Stimulated activated CD4-positive, alpha-beta T cell treated with anti-CD3 and anti-CD28 coated beads, Interleukin-15, amount 100 ng/mL, for 24 hours (primary cell): ENCODE measurements at regions not wholly inside any gene's neighbourhood (a gene's known extent, or its start where the extent isn't known, plus 50 kb on each side); places are given as distances from the start of the nearest gene placed in this dataset.
"Not testable (repeated sequence)": the region's sequence is repeated elsewhere in the genome, so short reads cannot be mapped to it uniquely, and the experiment has no call there.

Experiments used
- DNase-seq: peaks from one replicate; pipeline ENCODE4 v3.0.0-alpha.2; 2020

DNA sequence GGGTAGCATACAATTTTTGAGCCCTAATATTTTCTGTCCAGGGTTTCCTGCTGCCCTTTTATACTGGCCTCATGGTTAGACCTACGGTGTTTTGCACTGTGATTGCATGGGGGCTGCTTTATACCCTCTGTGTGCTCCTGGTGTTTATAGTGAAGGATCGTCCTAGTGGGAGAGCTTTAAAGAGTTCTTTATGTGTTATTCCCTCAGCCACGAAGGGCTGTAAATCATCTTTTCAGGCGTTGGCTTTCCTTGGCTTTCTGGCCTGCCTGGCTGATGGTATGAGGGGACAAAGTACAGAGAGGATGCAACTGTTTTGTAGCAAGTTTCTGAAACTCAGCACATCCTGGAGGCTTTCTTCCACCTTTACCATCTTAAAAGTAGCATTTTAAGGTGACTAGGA lies 464.3 kb downstream of the EPM2A start:
- no peak for DNase-seq

DNA sequence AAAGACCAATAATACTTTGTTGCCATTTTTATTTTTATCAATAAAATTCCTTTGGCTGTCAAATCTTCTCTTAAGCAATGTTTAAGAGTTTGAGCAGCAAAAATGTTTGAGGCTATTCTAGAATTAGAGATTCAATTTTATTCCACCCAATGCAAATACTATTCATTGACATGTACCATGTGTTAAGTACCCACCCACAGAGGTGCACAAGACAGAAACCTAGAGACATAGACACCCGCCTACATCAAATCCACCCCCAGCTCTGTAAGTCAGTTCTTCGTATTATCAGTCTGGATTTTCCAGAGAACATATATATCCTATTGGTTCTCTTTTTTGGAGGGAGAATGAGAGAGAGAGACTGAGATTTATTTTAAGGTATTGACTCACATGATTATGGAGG lies 463.7 kb downstream of the EPM2A start:
- DNase-seq, result no peak

DNA sequence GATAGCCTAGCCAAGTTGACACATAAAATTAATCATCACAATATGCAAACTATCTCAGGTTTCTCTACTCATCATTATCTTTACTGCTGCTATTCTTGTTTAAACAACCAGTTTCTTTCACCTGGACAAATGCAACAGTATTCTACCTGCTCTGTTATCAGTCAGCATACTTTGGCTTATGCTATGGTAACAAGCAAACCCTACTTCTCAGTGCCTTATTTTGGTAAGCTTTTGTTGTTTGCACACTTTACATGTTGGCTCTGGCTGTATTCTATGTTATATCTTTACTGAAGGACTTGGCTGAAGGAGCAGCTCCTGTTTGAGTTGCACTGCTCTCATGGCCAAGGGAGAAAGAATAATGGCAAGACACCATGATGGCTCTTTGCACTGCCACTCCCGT lies 463.1 kb downstream of the EPM2A start:
- no peak for DNase-seq

DNA sequence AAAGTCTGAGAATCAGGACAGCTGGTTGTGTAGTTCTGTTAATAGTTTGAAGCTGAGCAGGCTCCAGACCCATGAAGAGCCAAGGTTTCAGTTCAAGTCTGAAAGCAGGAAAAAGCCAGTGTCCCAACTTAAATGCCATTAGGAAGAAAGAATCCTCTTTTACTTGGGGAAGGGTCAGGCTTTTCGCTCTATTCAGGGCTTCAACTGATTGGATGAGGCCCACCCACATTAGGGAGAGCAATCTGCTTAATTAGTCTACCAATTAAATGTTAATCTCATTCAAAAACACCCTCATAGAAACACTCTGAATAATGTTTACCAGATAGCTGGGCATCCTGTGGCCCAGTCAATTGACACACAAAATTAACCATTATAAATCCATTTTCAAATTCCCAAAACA lies 462.2 kb downstream of the EPM2A start:
- no peak for DNase-seq

DNA sequence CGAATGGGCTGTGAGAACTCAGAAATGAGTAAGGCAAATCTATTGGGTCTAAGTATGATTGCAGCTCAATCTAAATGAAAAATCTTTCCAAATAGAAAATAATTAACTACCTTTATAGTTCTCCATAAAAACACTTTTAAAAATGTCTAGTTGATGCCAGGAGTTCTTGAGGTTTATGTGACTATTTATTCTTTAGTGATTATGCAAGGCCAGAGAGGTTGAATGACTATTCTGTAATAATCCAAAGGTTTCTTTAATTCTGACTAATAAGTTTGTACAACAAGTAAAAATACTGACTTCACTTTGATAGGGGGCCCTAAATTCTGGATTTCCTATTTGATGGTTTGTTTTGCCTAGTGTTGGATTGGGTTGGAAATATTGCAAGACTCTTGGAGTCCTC lies 461.2 kb downstream of the EPM2A start:
- no peak for DNase-seq

- no peak for DNase-seq
Observed at GRCh38 chr6:145275019-145275418, 460.3 kb downstream of the EPM2A start.

DNA sequence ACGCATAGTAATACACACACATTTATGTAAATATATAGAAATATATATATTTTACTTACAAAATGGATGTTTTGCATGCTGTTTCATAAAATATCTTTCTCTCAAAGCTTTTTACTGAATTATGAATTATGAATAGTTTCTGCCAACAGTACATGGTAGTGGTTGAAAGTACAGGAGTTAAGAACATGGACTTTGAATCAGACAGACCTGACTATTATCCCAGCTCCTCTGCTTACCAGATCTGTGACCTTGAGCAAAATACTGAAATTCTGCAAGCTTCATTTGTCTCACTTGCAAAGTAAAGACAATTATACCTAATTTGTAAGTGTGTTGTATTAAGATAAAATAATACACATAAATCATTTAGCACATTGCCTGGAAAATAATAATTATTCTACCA lies 459.5 kb downstream of the EPM2A start:
- DNase-seq, result no peak

- DNase-seq, result no peak
Observed at GRCh38 chr6:145276756-145277155, 458.6 kb downstream of the EPM2A start.

DNA sequence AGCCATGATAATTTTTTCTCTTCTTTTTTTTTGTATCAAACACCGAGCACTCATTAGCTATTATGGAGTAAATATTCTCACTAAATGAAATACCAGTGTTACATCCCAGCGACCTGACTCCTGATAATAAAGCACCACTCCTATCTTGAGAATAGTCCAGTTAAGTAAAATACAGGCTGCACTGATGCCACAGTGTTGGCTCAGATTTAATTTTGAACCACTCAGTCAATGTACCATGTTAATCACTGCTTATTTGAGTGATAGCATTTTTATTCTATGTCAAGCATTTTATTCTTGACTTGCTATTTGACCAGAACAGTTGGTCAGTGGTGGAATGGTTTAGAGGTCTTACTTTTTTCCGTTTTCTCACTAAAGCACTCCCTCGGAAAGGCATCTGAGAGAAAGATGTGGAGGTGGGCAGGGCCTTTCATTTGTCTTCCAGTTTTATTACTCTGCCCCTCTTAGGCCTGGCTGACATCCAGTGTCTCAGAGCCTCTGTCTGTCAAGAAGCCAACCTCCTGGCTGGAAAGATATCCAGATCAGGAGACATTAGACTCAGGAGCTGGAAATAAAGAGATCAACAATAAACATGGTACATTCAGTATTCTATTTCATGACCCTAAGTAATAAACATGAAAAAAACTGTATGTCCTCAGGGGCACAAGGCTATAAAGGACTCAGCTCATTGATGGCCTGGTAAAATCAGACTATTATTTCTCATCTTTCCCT lies 457.8 kb downstream of the EPM2A start:
- DNase-seq, result no peak

GRCh38 chr6:145278163-145278807 lies 457.0 kb downstream of the EPM2A start:
- no peak for DNase-seq

- no peak for DNase-seq
Observed at GRCh38 chr6:145279551-145279950, 455.8 kb downstream of the EPM2A start.

GRCh38 chr6:145279993-145280392 lies 455.3 kb downstream of the EPM2A start:
- DNase-seq, result no peak

DNA sequence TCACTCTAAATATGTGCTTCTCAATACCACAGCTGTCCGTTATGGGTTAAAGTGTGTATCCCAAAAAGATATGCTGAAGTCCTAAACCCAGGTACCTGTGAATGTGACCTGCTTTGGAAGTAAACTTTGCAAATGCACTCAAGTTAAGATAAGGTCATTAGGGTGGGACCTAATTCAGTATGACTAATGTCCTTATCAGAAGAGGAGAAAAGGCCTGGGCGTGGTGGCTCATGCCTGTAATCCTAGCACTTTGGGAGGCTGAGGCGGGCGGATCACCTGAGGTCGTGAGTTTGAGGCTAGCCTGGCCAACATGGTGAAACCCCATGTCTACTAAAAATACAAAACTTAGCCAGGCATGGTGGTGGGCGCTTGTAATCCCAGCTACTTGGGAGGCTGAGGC lies 452.1 kb downstream of the EPM2A start:
- not testable (repeated sequence) for DNase-seq

DNA sequence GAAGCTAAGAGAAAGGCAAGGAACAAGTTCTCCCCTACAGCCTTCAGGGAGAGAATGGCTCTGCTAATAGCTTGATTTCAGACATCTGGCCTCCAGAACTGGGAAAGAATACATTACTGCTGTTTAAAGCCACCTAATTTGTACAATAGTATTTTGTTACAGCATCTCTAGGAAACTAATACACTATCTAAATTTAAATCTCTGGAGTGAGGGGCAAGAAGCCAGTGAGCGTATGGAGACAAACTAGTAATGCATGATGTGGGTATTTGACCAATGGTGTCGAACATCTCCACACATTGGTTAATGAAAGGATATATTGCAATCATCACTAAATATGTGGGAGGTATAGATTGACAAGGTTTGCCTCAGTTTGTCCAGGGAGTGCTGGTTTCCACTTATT lies 451.5 kb downstream of the EPM2A start:
- no peak for DNase-seq

DNA sequence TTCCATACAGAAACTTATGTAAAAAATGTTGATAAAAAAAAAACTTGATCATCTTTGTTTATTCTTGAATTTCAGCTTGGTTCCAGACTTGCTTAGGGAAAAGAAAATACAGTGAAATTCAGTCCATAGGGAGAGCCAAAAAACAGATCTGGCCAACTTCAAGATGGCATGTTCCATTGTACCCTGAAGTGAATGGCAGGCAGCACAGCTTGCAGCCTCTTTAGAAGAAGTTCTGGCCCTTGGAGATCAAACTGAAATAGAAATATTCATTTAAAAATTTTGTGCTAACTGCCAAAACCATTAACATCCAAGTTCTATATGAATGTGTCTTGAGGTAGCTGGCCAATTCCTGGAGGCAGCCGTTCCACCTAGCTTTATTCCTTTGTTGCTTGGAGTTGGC lies 448.4 kb downstream of the EPM2A start:
- DNase-seq, result no peak

- no peak for DNase-seq
Observed at GRCh38 chr6:145289573-145289972, 445.7 kb downstream of the EPM2A start.

DNA sequence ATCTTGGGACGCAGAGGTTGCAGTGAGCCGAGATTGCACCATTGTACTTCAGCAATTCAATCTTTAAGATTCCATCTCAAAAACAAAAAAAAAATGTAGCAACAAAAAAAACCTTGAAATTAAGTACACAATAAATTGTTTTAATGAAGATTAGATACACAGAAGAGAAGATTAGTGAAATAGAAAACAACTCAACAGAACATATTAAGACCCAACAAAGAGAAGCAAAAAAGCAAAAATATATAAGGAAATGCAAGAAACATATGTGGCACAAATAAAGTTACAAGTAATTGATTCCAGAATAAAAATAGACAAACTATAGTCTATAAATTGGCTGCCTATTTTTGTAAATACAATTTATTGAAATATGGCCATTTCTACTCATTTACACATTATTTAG lies 445.2 kb downstream of the EPM2A start:
- DNase-seq, result no peak

DNA sequence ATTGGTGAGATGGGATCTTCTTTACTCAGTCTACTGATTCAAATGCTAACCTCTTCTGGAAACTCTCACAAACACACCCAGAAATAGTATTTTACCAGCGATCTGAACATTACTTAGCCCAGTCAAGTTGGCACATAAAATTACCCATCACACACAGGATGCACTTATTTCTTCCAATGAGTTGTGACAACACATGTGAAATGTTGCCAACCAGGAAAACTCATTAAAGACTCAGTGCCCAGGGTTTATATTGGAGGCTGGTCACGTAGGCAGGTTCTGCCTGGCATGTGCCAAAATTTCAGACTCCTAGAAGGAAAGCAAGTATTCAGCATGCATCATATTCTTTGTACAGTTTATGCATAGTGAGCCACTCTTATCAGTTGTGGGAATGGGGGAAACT lies 443.3 kb downstream of the EPM2A start:
- DNase-seq, result no peak

DNA sequence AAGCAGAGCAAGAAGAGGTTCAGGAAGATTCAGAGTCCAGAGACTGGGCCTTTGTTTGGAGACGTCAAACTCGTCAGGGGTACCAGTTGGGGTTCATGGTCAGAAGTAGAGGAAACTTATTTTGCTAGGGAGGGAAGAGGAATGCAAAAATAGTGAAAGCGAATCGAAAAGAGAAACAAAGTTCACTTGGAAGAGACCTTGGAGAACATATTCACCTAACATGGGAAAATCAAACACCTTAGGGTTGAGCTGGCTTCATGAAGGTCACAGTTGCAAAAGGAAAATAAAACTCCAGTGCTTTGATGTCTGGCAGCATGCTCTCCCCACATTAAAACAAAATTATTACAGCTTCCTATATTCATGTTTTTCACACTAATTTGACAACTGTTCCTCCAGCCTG lies 440.4 kb downstream of the EPM2A start:
- DNase-seq, result no peak

- no peak for DNase-seq
Observed at GRCh38 chr6:145295746-145296145, 439.6 kb downstream of the EPM2A start.

DNA sequence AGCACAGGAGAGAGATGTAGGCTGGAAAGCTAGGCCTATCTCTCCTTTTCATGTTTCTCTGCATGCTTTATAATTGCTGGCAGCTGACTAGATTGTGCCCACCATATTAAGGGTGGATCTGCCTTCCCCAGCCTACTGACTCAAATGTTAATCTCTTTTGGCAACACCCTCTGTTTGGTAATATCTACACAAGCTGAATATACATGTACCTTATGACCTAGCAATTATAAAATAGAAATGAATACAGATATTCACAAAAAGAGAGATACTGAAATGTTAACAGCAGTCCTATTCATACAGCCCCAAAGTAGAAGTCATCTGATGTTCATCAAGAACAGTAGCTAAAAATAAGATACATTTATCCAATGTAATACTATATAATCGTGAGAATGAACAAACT lies 429.6 kb downstream of the EPM2A start:
- no peak for DNase-seq

GRCh38 chr6:145306489-145306888 lies 428.8 kb downstream of the EPM2A start:
- no peak for DNase-seq

DNA sequence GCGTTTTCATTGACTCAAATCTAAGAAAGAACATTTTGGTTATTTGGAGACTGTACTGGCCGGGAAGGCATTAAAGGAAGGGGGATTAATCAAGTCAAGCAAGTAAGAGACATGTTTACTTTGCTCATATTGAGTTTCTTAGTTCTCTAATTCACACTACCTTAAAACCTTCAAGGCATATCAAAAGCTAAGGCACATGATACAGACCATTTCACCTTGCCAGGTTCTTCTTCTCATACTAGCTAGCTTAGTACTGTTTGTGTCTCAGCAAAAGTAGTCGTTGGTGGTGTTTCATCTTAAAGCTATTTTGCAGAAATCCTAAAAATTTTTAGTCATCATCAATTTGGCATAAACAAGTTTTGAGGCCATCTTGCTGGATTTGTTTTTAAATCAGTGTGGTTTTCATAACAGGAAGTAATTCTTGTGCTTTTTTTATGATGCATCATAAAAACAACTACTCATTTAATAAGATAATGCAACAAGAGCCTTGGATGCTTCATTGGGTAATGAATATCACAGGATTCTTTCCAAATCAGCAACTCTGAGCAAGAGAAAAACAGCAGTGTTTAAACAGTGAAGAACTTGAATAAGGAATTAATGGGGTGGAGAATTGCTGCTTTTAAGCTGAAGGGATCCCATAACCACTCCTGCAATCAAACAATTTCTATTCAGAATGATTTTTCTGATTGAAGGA lies 425.3 kb downstream of the EPM2A start:
- no peak for DNase-seq

DNA sequence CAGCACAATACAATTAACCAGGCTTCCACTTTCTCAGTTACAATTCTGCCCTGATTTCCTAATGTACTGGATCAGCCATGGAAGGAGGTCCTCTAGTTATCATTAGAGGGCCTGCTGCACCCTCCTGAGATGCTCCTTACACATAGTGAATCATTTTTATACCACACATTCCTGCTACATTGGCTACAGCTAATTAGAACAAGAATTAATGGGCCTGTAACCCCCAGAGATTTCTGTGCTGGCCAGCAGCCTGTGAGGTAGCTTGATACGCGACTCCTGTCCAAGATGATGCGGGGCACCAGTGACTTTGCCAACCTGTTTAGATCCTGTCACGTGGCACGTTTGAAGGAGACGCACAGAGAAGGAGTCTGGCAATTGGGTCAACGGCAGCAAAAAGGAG lies 422.8 kb downstream of the EPM2A start:
- DNase-seq, result no peak
